PC-3 (cell line): ENCODE measurements at regions not wholly inside any gene's neighbourhood (a gene's known extent, or its start where the extent isn't known, plus 50 kb on each side); places are given as distances from the start of the nearest gene placed in this dataset.

Source experiments
- ATAC-seq: fragments of 200-7000 bp; cut with Tn5 transposase; 2 replicates; pipeline ENCODE4 v1.9.1; 2020; ENCODE audit warnings: mild to moderate bottlenecking, moderate library complexity
- BruUV-seq: library from RNA; stranded (reverse); fragments of 400-500 nt; replicated peaks from 2 replicates; lab custom pipeline; 2021; lab: Mats Ljungman, UMichigan
- CTCF ChIA-PET: fragments of 300-600 bp; sonication (Branson Sonifier 250); formaldehyde crosslinking; loops from one replicate; lab custom pipeline; 2022; ENCODE audit warnings: antibody characterized with exemption; lab: Charles Lee
- POLR2A ChIA-PET: fragments of 300-600 bp; sonication (Branson Sonifier 250); formaldehyde crosslinking; loops from one replicate; lab custom pipeline; 2022; ENCODE audit warnings: antibody characterized with exemption; ENCODE audit not compliant: unreplicated experiment; lab: Charles Lee
- DNase-seq: peaks from one replicate; pipeline ENCODE4 v3.0.0-alpha.2; 2015
- H2AFZ ChIP-seq: fragments of 300-600 bp; sonication (generic); 2 replicates; pipeline ENCODE4 v1.6.0; 2016; ENCODE audit warnings: antibody characterized with exemption, low read length
- H3F3A ChIP-seq: fragments of 300-600 bp; sonication (generic); one replicate; pipeline ENCODE4 v1.6.0; 2017; ENCODE audit warnings: antibody characterized with exemption, low read length, control low read depth, mild to moderate bottlenecking; ENCODE audit not compliant: unreplicated experiment
- H3K27ac ChIP-seq: fragments of 300-600 bp; sonication (generic); 2 replicates; pipeline ENCODE4 v1.5.1; 2016; ENCODE audit warnings: mild to moderate bottlenecking, low read length
- H3K27me3 ChIP-seq: fragments of 300-600 bp; sonication (generic); 2 replicates; pipeline ENCODE4 v1.6.1; 2016; ENCODE audit warnings: low read length, mixed read lengths
- H3K36me3 ChIP-seq: fragments of 300-600 bp; sonication (generic); 2 replicates; pipeline ENCODE4 v1.6.1; 2016; ENCODE audit warnings: low read depth, mixed run types, low read length, mixed read lengths
- H3K4me1 ChIP-seq: fragments of 300-600 bp; sonication (generic); 2 replicates; pipeline ENCODE4 v1.5.1; 2016; ENCODE audit warnings: low read length; ENCODE audit not compliant: insufficient read depth
- H3K4me2 ChIP-seq: fragments of 300-600 bp; sonication (generic); 2 replicates; pipeline ENCODE4 v1.6.0; 2016; ENCODE audit warnings: low read length
- H3K4me3 ChIP-seq: fragments of 300-600 bp; sonication (generic); 2 replicates; pipeline ENCODE4 v1.5.1; 2016; ENCODE audit warnings: mild to moderate bottlenecking, low read length, mixed read lengths
- H3K79me2 ChIP-seq: fragments of 300-600 bp; sonication (generic); 2 replicates; pipeline ENCODE4 v1.6.1; 2017; ENCODE audit warnings: low read length, mixed read lengths
- H3K9ac ChIP-seq: fragments of 300-600 bp; sonication (generic); 2 replicates; pipeline ENCODE4 v1.6.0; 2016; ENCODE audit warnings: mild to moderate bottlenecking, low read length
- H3K9me2 ChIP-seq: fragments of 300-600 bp; sonication (generic); replicated peaks from 2 replicates; pipeline ENCODE4 v1.6.1; 2016; ENCODE audit warnings: mixed run types, low read length, mixed read lengths
- H3K9me3 ChIP-seq: fragments of 300-600 bp; sonication (generic); 2 replicates; pipeline ENCODE4 v1.6.1; 2016; ENCODE audit warnings: low read length, mixed read lengths
- H4K20me1 ChIP-seq: fragments of 300-600 bp; sonication (generic); 2 replicates; pipeline ENCODE4 v1.6.1; 2016; ENCODE audit warnings: low read length, mixed read lengths
- CTCF ChIP-seq: fragments of 300-600 bp; sonication (generic); conservative IDR thresholded peaks from 2 replicates; pipeline ENCODE4 v1.5.1; 2017; ENCODE audit warnings: antibody characterized with exemption, low read depth, mild to moderate bottlenecking, low read length
- EZH2 ChIP-seq: fragments of 300-600 bp; sonication (generic); IDR thresholded peaks from one replicate; pipeline ENCODE4 v1.6.1; 2017; ENCODE audit warnings: antibody characterized with exemption, mild to moderate bottlenecking, low read length; ENCODE audit not compliant: unreplicated experiment
- EZH2phosphoT487 ChIP-seq: fragments of 300-600 bp; sonication (generic); IDR thresholded peaks from 2 replicates; pipeline ENCODE4 v1.6.1; 2018; ENCODE audit warnings: mild to moderate bottlenecking, antibody characterized with exemption, low read length, borderline replicate concordance
- intact Hi-C: fragments of 100-400 bp; cut with micrococcal nuclease; formaldehyde crosslinking; loops from 2 replicates; pipeline ENCODE4 v1.9.0; 2023

GRCh38 chr9:3080951-3081350, 237.1 kb upstream of the PUM3 start:
- no peaks in the 10 kb centered on the region for H3K36me3 ChIP-seq
- no peak overlapping the region for H2AFZ ChIP-seq
- H3K79me2 ChIP-seq = no peaks in the 10 kb centered on the region
- H4K20me1 ChIP-seq = no peaks in the 10 kb centered on the region
- no peak overlapping the region for H3K4me2 ChIP-seq
- peak; percentile 25 for DNase-seq
- H3K27me3 ChIP-seq = 0 out of 2 replicates have a peak, but pooled peaks cover 4% of the 10 kb centered on the region
- H3K9me2 ChIP-seq = no peaks in the 10 kb centered on the region
- no peak overlapping the region for H3K4me3 ChIP-seq
- ChIA-PET CTCF (no interaction called here), POLR2A (no interaction called here)
- no peaks in the 10 kb centered on the region for H3K9me3 ChIP-seq
- no peak for ATAC-seq
- no TSS peak for BruUV-seq
- intact Hi-C loops = no loop called here
- H3K9ac ChIP-seq = no peak overlapping the region
- TF ChIP-seq EZH2 (no peak), EZH2phosphoT487 (no peak), CTCF (no peak)
- H3K27ac ChIP-seq = no peak overlapping the region
- no peaks in the 10 kb centered on the region for H3F3A ChIP-seq
- H3K4me1 ChIP-seq = no peaks in the 10 kb centered on the region

GRCh38 chr9:3074247-3074646, 230.4 kb upstream of the PUM3 start:
- Histone ChIP-seq H3K4me2 (no peak overlapping the region), H3K4me1 (no peaks in the 10 kb centered on the region), H3K27me3 (no peaks in the 10 kb centered on the region), H3K36me3 (no peaks in the 10 kb centered on the region), H3F3A (no peaks in the 10 kb centered on the region), H3K79me2 (no peaks in the 10 kb centered on the region), H3K9me2 (no peaks in the 10 kb centered on the region), H3K4me3 (no peak overlapping the region), H2AFZ (no peak overlapping the region), H3K27ac (no peak overlapping the region), H3K9ac (no peak overlapping the region), H4K20me1 (no peaks in the 10 kb centered on the region), H3K9me3 (no peaks in the 10 kb centered on the region)
- ChIA-PET CTCF (no interaction called here), POLR2A (no interaction called here)
- DNase-seq = peak; percentile 2
- ATAC-seq = no peak
- intact Hi-C loops = no loop called here
- TF ChIP-seq CTCF = no peak
- TF ChIP-seq EZH2 = no peak
- no TSS peak for BruUV-seq

- Histone ChIP-seq H3K9ac (no peak overlapping the region), H3K9me2 (no peaks in the 10 kb centered on the region), H3K36me3 (no peaks in the 10 kb centered on the region), H3K9me3 (no peaks in the 10 kb centered on the region), H3K4me2 (no peak overlapping the region), H4K20me1 (no peaks in the 10 kb centered on the region), H3K79me2 (no peaks in the 10 kb centered on the region), H3K27ac (no peak overlapping the region), H3K4me3 (no peak overlapping the region), H3K27me3 (no peaks in the 10 kb centered on the region), H3F3A (no peaks in the 10 kb centered on the region), H3K4me1 (no peaks in the 10 kb centered on the region), H2AFZ (no peak overlapping the region)
- ChIA-PET POLR2A (no interaction called here), CTCF (no interaction called here)
- DNase-seq = no peak
- TF ChIP-seq EZH2phosphoT487 (no peak), EZH2 (no peak), CTCF (no peak)
- intact Hi-C loops = no loop called here
- no peak for ATAC-seq
- no TSS peak for BruUV-seq
These were observed 222.7 kb upstream of the PUM3 start for GRCh38 chr9:3066591-3066990.
